Daoy (cell line): ENCODE measurements at regions not wholly inside any gene's neighbourhood (a gene's known extent, or its start where the extent isn't known, plus 50 kb on each side); places are given as distances from the start of the nearest gene placed in this dataset.

ENCODE experiments used
- DNase-seq: peaks from one replicate; pipeline ENCODE4 v3.0.0-alpha.2; 2015; ENCODE audit warnings: low read depth

- no peak for DNase-seq
Measured at GRCh38 chr6:6704103-6705060, 115.9 kb downstream of the LY86 start.

DNA sequence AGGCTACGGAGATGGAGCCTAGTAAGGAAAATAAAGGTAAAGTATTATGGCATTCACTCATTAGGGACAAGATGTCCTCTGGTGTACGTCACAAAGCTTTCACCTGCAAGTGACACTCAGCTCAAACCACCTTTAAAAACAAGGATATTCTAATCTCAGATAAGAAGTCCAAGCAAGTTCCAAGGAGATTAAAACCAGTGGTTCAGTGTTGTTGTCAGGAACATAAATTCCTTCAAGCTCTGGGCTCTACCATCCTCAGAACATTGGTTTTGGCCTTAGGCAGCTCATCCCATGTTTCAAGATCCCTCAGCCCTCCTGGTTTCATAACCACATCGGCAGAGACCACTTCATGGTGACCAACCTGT is 116.5 kb downstream of the LY86 start:
- DNase-seq = no peak

DNA sequence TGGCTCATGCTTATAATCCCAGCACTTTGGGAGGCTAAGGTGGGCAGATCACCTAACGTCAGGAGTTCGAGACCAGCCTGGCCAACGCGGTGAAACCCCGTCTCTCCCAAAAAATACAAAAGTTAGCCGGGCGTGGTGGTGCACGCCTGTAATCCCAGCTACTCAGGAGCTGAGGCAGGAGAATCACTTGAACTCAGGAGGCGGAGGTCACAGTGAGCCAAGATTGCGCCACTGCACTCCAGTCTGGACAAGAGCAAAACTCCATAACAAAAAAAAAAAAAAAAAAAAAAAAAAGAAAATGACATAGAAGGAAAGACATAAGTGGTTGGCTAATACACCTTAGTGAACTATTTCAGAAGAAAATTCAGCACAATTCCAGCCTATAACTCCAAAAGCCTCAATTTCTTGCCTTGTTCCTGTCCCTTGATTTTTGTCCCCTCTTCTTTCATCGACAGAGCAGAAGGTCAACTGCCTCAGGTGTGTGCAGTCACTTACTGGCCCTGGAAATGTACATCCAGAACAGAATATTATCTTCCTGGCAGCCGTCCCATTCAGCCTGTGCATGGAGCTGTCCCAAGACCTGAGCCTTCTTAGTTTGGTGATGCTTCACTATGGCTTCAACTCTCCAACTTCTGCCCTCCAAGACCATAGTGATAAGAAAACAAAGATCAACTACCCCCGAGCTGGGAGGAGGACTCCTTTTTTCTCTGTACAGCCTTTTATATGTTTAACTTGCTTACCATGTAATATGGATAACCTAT is 117.6 kb downstream of the LY86 start:
- DNase-seq = no peak

- DNase-seq = no peak
Measured at GRCh38 chr6:6707143-6707542, 118.6 kb downstream of the LY86 start.

GRCh38 chr6:6709106-6709505 is 120.6 kb downstream of the LY86 start:
- DNase-seq = no peak

DNA sequence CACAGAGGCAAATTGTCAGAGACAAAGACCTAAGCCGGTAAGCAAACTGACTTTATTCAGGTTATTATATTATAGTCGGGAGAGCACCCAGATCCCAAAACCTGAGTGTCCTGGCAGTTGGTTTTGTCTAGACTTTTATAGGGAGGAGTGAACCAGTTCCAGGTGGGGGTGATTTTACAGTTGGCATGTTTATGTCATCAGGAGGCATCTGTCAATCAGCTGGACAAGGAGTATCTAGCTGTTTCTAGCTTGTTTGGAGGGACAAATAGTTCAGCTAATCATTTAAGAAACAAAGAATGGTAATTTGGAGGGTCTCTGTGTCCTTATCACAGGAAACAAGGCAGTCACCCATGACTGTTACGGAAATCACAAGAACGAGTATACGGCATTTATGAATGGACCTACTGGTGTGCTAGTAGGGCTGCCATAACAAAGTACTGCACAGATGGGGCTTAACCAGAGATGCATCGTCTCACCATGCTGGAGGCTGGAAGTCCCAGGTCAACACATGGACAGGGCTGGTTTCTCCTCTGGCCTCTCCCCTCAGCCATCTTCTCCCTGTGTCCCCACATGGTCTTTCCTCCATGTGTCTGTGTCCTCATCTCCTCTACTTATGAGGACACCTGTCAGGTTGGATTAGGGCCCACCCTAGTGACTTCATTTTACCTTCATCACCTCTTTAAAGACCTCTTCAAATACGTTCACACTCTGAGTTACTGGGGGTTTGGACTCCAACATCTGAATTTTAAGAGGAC is 122.7 kb downstream of the LY86 start:
- DNase-seq = no peak

- DNase-seq = no peak
Measured at GRCh38 chr6:6711832-6712448, 123.4 kb downstream of the LY86 start.

DNA sequence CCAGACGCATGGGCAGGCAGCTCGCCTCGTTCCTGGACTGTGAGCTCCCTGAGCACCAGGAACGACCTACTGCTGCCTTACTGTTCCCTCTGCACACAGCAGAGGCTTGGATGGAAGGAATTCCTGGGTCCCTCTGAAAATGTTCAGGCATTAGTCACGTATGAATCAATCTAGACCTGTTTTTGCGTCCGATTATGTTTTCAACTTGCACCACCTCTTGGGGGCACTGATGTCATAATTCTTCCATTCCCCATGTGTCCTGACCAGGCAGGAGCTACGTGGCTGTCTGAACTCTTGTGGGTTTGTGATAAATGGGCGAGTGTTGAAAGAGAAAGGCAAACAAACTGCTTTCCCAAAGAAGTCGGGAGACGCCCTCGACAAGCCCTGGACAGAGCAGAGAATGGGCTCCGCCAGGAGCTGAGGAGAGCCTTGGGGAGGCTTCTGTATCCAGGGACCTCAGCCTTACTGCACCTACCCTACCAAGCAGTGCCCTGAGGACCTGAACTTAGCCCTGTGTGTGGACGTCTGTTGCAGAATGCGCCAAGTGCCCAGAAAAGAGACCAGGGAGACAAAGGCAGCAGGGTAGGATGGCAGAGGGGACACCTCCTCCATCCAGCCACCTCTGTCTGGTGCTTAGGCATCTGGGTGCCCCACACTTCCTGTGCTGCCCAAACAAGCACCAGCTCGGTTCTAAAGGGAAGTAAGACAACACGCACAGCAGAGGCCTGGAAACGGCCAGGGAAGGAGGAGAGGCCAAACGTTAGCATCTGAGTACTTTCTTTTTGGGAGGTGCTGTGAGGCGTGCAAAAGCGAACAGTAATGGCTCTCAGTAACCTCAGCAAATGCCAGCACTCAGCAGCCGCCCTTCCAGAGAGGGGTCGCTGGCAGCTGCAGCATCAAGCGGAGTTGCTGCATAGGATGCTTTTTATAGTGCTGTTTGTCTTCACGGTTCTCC is 124.2 kb downstream of the LY86 start:
- DNase-seq = peak; percentile 83

DNA sequence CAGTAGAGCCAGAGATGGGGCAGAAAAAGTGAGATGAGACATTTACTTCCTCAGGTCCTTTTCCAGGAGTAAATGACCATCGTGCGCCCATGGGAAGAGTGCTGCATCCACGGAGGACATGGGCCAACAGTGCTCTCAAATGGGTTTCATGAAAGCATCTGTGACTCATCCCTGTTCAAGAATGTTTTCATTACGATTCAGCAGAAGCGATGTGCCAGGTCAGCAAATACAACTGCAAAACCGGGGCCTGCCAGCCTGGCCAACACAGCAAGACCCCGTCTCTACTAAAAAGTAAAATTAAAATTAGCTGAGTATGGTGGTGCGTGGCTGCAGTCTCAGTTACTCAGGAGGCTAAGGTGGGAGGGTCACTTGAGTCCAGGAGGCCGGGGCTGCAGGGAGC is 125.1 kb downstream of the LY86 start:
- peak; percentile 54 for DNase-seq

- no peak for DNase-seq
Measured at GRCh38 chr6:6714118-6714897, 125.8 kb downstream of the LY86 start.

DNA sequence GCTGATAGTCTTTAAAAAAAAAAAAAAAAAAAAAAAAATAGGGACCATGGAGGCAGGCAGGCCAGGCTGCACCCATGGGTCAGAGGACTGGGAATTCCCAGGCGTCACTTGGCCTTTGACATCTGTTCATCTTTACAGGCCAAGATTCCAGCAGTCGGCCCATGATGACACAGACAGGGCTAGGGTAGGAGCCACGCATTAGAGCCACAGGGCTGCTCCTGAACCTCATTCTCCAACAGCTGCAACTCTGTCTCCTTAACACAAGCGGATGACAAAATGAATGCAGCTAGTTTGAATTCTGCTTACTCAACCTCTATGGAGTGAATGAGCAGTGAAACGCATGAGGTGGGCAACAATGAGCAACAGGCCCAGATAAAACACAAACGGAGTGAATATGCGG is 126.4 kb downstream of the LY86 start:
- no peak for DNase-seq

DNA sequence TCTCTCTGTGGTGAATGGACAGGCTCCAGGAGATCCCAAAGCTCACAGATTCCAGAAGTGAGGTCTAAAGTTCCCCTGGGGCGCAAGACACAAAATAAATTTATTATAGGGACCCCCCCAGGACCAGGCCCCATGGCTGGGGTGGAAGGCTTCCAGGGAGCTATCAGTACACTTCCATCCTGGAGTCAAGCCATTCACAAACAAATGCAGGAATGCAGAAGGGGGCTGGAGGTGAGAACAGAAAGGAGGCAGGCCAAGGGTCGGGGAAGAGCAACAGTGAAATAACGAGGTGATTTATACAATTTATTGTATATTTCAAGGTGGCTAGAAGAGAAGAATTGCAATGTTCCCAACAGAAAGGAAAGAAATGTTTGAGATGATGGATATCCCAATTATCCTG is 126.9 kb downstream of the LY86 start:
- DNase-seq = no peak

DNA sequence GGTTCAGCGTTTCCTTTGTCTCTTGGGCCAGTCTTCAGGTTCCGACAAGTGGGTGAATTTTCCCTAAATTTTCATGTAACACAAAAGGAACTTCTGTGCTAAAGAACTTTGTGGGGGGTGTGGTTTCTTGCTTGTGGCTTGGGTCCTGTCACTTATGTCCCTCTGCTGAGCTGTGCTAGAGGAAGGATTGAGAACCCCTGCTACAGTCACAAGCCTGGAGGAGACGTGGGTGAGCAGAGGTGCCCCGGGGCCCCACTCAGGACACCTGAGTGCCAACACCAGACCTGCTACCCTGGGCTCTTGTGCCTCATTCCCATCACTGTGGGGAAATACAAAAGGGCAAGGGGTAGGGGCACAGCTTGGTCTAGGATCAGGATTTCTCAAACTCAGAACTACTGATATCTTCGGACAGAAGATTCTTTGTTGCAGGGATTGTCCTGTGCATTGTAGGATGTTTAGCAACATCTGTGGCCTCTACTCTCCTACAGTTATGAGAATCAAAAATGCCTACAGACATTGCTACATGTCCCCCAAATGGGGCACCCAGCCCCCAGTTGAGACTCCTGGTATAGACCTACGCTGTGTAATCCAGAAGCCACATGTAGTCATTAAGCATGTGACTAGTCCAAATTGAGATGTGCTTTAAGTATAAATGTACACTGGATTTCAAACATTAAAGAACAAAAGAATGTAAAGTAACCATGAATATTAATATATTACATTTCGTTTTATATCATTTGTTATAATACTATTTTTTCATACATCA is 128.7 kb downstream of the LY86 start:
- no peak for DNase-seq

- no peak for DNase-seq
Measured at GRCh38 chr6:6717953-6718352, 129.4 kb downstream of the LY86 start.

DNA sequence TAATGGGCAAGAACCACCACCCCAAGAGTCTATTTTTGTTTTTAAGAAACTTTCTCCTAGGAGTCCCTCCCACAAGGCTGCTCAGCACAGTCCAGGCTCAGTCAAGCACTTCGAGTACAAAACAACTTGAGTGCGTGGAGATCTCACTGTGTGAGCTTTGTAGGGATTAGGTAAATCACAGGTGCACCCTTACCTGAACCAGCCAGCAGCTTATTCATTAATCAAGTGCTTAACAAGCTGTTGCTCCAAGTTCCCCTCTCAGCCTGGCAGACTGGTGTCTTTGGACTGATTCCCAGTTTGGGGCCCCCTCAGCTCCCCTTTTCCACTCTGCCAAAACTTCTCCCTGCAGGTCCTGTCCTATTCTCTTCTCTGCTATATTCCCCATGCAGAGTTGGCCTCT is 133.1 kb downstream of the LY86 start:
- DNase-seq = no peak

GRCh38 chr6:6722195-6722594 is 133.7 kb downstream of the LY86 start:
- DNase-seq = no peak

GRCh38 chr6:6723361-6723760 is 134.8 kb downstream of the LY86 start:
- DNase-seq = no peak

GRCh38 chr6:6723921-6724538 is 135.5 kb downstream of the LY86 start:
- DNase-seq = peak; percentile 52
